T-helper 1 cell treated with Interleukin-12 subunit alpha and Interleukin-12 subunit beta and Interleukin-4 antibody, amounts not matched to agents 30 μg/mL and 1 μg/mL, for 36 hours (primary cell): ENCODE measurements at regions not wholly inside any gene's neighbourhood (a gene's known extent, or its start where the extent isn't known, plus 50 kb on each side); places are given as distances from the start of the nearest gene placed in this dataset.

ENCODE experiments used
- H3K27ac Mint-ChIP-seq: one replicate; pipeline ENCODE4 v1.8.0; 2021; ENCODE audit warnings: mild to moderate bottlenecking, mixed read lengths
- H3K27me3 Mint-ChIP-seq: one replicate; pipeline ENCODE4 v1.8.0; 2021; ENCODE audit warnings: low read depth, mixed read lengths
- H3K36me3 Mint-ChIP-seq: one replicate; pipeline ENCODE4 v1.8.0; 2021; ENCODE audit warnings: low read depth, mixed read lengths
- H3K4me1 Mint-ChIP-seq: one replicate; pipeline ENCODE4 v1.8.0; 2021; ENCODE audit warnings: low read depth, mixed read lengths
- H3K4me3 Mint-ChIP-seq: one replicate; pipeline ENCODE4 v1.8.0; 2021; ENCODE audit warnings: mild to moderate bottlenecking, moderate library complexity, mixed read lengths
- H3K9me3 Mint-ChIP-seq: one replicate; pipeline ENCODE4 v1.8.0; 2021; ENCODE audit warnings: mixed read lengths

GRCh38 chr1:190540366-190540765 lies 62.7 kb upstream of the BRINP3 start:
- no peaks in the 10 kb centered on the region for H3K36me3 Mint-ChIP-seq
- H3K27me3 Mint-ChIP-seq = no peaks in the 10 kb centered on the region
- peaks cover under 1% of the 10 kb centered on the region for H3K9me3 Mint-ChIP-seq
- no peaks in the 10 kb centered on the region for H3K4me1 Mint-ChIP-seq
- no peak overlapping the region for H3K27ac Mint-ChIP-seq
- H3K4me3 Mint-ChIP-seq = no peak overlapping the region

- Mint-ChIP-seq H3K4me3 (no peak overlapping the region), H3K36me3 (no peaks in the 10 kb centered on the region), H3K9me3 (no peaks in the 10 kb centered on the region), H3K27ac (no peak overlapping the region), H3K27me3 (no peaks in the 10 kb centered on the region), H3K4me1 (no peaks in the 10 kb centered on the region)
Measured at GRCh38 chr1:190551638-190552037, 74.0 kb upstream of the BRINP3 start.

- H3K27ac Mint-ChIP-seq = no peak overlapping the region
- H3K4me1 Mint-ChIP-seq = no peaks in the 10 kb centered on the region
- no peak overlapping the region for H3K4me3 Mint-ChIP-seq
- no peaks in the 10 kb centered on the region for H3K27me3 Mint-ChIP-seq
- no peaks in the 10 kb centered on the region for H3K36me3 Mint-ChIP-seq
- H3K9me3 Mint-ChIP-seq = peaks cover 12% of the 10 kb centered on the region
Measured at GRCh38 chr1:190560161-190560681, 82.6 kb upstream of the BRINP3 start.

- no peaks in the 10 kb centered on the region for H3K4me1 Mint-ChIP-seq
- no peaks in the 10 kb centered on the region for H3K36me3 Mint-ChIP-seq
- no peak overlapping the region for H3K27ac Mint-ChIP-seq
- H3K4me3 Mint-ChIP-seq = no peak overlapping the region
- peaks cover 12% of the 10 kb centered on the region for H3K9me3 Mint-ChIP-seq
- H3K27me3 Mint-ChIP-seq = no peaks in the 10 kb centered on the region
Measured at GRCh38 chr1:190563230-190563629, 85.6 kb upstream of the BRINP3 start.

GRCh38 chr1:190564117-190564516 lies 86.5 kb upstream of the BRINP3 start:
- Mint-ChIP-seq H3K9me3 (peaks cover 12% of the 10 kb centered on the region), H3K27me3 (no peaks in the 10 kb centered on the region), H3K27ac (no peak overlapping the region), H3K36me3 (no peaks in the 10 kb centered on the region), H3K4me1 (no peaks in the 10 kb centered on the region), H3K4me3 (no peak overlapping the region)

GRCh38 chr1:190578017-190578416 lies 100.4 kb upstream of the BRINP3 start:
- Mint-ChIP-seq H3K4me3 (no peak overlapping the region), H3K9me3 (no peaks in the 10 kb centered on the region), H3K27me3 (no peaks in the 10 kb centered on the region), H3K27ac (no peak overlapping the region), H3K36me3 (no peaks in the 10 kb centered on the region), H3K4me1 (no peaks in the 10 kb centered on the region)

- Mint-ChIP-seq H3K27ac (no peak overlapping the region), H3K9me3 (no peaks in the 10 kb centered on the region), H3K4me1 (no peaks in the 10 kb centered on the region), H3K27me3 (no peaks in the 10 kb centered on the region), H3K4me3 (no peak overlapping the region), H3K36me3 (no peaks in the 10 kb centered on the region)
Measured at GRCh38 chr1:190578526-190578925, 100.9 kb upstream of the BRINP3 start.

- no peaks in the 10 kb centered on the region for H3K36me3 Mint-ChIP-seq
- no peaks in the 10 kb centered on the region for H3K4me1 Mint-ChIP-seq
- H3K4me3 Mint-ChIP-seq = no peak overlapping the region
- H3K9me3 Mint-ChIP-seq = no peaks in the 10 kb centered on the region
- H3K27ac Mint-ChIP-seq = no peak overlapping the region
- no peaks in the 10 kb centered on the region for H3K27me3 Mint-ChIP-seq
Measured at GRCh38 chr1:190579552-190580193, 102.0 kb upstream of the BRINP3 start.

- H3K36me3 Mint-ChIP-seq = no peaks in the 10 kb centered on the region
- H3K9me3 Mint-ChIP-seq = no peaks in the 10 kb centered on the region
- no peak overlapping the region for H3K27ac Mint-ChIP-seq
- no peaks in the 10 kb centered on the region for H3K27me3 Mint-ChIP-seq
- no peak overlapping the region for H3K4me3 Mint-ChIP-seq
- H3K4me1 Mint-ChIP-seq = no peaks in the 10 kb centered on the region
Measured at GRCh38 chr1:190583862-190584261, 106.2 kb upstream of the BRINP3 start.

- H3K27me3 Mint-ChIP-seq = no peaks in the 10 kb centered on the region
- no peak overlapping the region for H3K4me3 Mint-ChIP-seq
- no peak overlapping the region for H3K27ac Mint-ChIP-seq
- H3K4me1 Mint-ChIP-seq = no peaks in the 10 kb centered on the region
- H3K36me3 Mint-ChIP-seq = no peaks in the 10 kb centered on the region
- H3K9me3 Mint-ChIP-seq = no peaks in the 10 kb centered on the region
Measured at GRCh38 chr1:190588424-190588823, 110.8 kb upstream of the BRINP3 start.

- no peaks in the 10 kb centered on the region for H3K4me1 Mint-ChIP-seq
Measured at GRCh38 chr1:190595438-190595837, 117.8 kb upstream of the BRINP3 start.

GRCh38 chr1:190597294-190597693 lies 119.6 kb upstream of the BRINP3 start:
- no peaks in the 10 kb centered on the region for H3K4me1 Mint-ChIP-seq
- H3K27ac Mint-ChIP-seq = no peak overlapping the region
- H3K36me3 Mint-ChIP-seq = no peaks in the 10 kb centered on the region
- no peaks in the 10 kb centered on the region for H3K27me3 Mint-ChIP-seq
- no peak overlapping the region for H3K4me3 Mint-ChIP-seq
- H3K9me3 Mint-ChIP-seq = no peaks in the 10 kb centered on the region

More at GRCh38 chr1:190595438-190595837, 117.8 kb upstream of the BRINP3 start:
- Mint-ChIP-seq H3K4me3 (no peak overlapping the region), H3K27me3 (no peaks in the 10 kb centered on the region), H3K9me3 (no peaks in the 10 kb centered on the region), H3K27ac (no peak overlapping the region), H3K36me3 (no peaks in the 10 kb centered on the region)

- Mint-ChIP-seq H3K4me3 (no peak overlapping the region), H3K4me1 (no peaks in the 10 kb centered on the region), H3K9me3 (no peaks in the 10 kb centered on the region), H3K27me3 (no peaks in the 10 kb centered on the region), H3K36me3 (no peaks in the 10 kb centered on the region), H3K27ac (no peak overlapping the region)
Measured at GRCh38 chr1:190599670-190600069, 122.0 kb upstream of the BRINP3 start.

- Mint-ChIP-seq H3K27ac (no peak overlapping the region), H3K4me1 (no peaks in the 10 kb centered on the region), H3K9me3 (peaks cover 4% of the 10 kb centered on the region), H3K36me3 (no peaks in the 10 kb centered on the region), H3K27me3 (no peaks in the 10 kb centered on the region), H3K4me3 (no peak overlapping the region)
Measured at GRCh38 chr1:190602325-190602724, 124.7 kb upstream of the BRINP3 start.

GRCh38 chr1:190608282-190608681 lies 130.6 kb upstream of the BRINP3 start:
- H3K27me3 Mint-ChIP-seq = no peaks in the 10 kb centered on the region
- no peaks in the 10 kb centered on the region for H3K4me1 Mint-ChIP-seq
- H3K27ac Mint-ChIP-seq = no peak overlapping the region
- no peak overlapping the region for H3K4me3 Mint-ChIP-seq
- H3K9me3 Mint-ChIP-seq = peaks cover 4% of the 10 kb centered on the region
- H3K36me3 Mint-ChIP-seq = no peaks in the 10 kb centered on the region

- no peaks in the 10 kb centered on the region for H3K4me1 Mint-ChIP-seq
- H3K4me3 Mint-ChIP-seq = no peak overlapping the region
- no peaks in the 10 kb centered on the region for H3K27me3 Mint-ChIP-seq
- peaks cover 14% of the 10 kb centered on the region for H3K9me3 Mint-ChIP-seq
- H3K36me3 Mint-ChIP-seq = no peaks in the 10 kb centered on the region
- no peak overlapping the region for H3K27ac Mint-ChIP-seq
Measured at GRCh38 chr1:190615818-190616217, 138.2 kb upstream of the BRINP3 start.
